ENCODE measurements at regions not wholly inside any gene's neighbourhood (a gene's known extent, or its start where the extent isn't known, plus 50 kb on each side); places are given as distances from the start of the nearest gene placed in this dataset.

- H3K9me3 ChIP-seq (ENCODE audit: control insufficient read depth in 1 of 2, insufficient read depth in 1 of 2, low read depth in 1 of 2, low read length in 2 of 2): no peaks in the 10 kb centered on the region
- no peaks in the 10 kb centered on the region for H3K79me2 ChIP-seq (ENCODE audit: insufficient read depth, low read length)
- DNase-seq (ENCODE audit: low read depth, low spot score) (no peak), ATAC-seq (0 out of 2 replicates have a peak, but pooled peaks have one; percentile 43)
- no peaks in the 10 kb centered on the region for H4K20me1 ChIP-seq (ENCODE audit: insufficient read depth)
- no peak for TF ChIP-seq RAD21 (IDR thresholded peaks at IDR 0.05; ENCODE audit: low read depth)
- TF ChIP-seq FOSL1 (IDR thresholded peaks at IDR 0.05; ENCODE audit: low read depth): no peak
- TF ChIP-seq EZH2phosphoT487 (IDR thresholded peaks at IDR 0.05; ENCODE audit: borderline replicate concordance): no peak
- no peak for TF ChIP-seq ELF1 (IDR thresholded peaks at IDR 0.05; ENCODE audit: borderline replicate concordance, low read depth)
- TF ChIP-seq ZBTB33 (IDR thresholded peaks at IDR 0.05; ENCODE audit: extremely low read depth, insufficient replicate concordance, low read length): no peak
- TF ChIP-seq SP1 (IDR thresholded peaks at IDR 0.05; ENCODE audit: low read depth): no peak
- TF ChIP-seq EZH2 (IDR thresholded peaks at IDR 0.05): no peak
- TF ChIP-seq CEBPB (IDR thresholded peaks at IDR 0.05; ENCODE audit: low read depth): no peak
- TF ChIP-seq EGR1 (IDR thresholded peaks at IDR 0.05; ENCODE audit: low read depth): no peak
- intact Hi-C loops (cut with micrococcal nuclease): no loop called here
- ChIA-PET CTCF (no interaction called here), RAD21 (ENCODE audit: low non-redundant PET in 1 of 2, low total read pairs in 2 of 2, uncharacterized antibody in 2 of 2, unreplicated experiment in 2 of 2) (no interaction called here), POLR2A (no interaction called here)
- H2AFZ ChIP-seq (ENCODE audit: low read depth, low read length, poor library complexity, severe bottlenecking): no peak overlapping the region
- peaks cover 0 to 5% of the 10 kb centered on the region in 2 experiments; a peak in 1 of 4 replicates for H3K4me1 ChIP-seq (ENCODE audit: control insufficient read depth in 1 of 2, insufficient read depth in 2 of 2, low read length in 2 of 2)
- no peaks in the 10 kb centered on the region for H3K27me3 ChIP-seq (ENCODE audit: insufficient read depth, low read length)
- H3K36me3 ChIP-seq (ENCODE audit: control insufficient read depth in 1 of 2, insufficient read depth in 2 of 2, low read length in 2 of 2): 0 out of 4 replicates have a peak, but pooled peaks cover 0 to 3% of the 10 kb centered on the region in 2 experiments
- no peak overlapping the region for H3K4me3 ChIP-seq (replicated peaks in 1 of 2; ENCODE audit: low read depth in 1 of 2, low read length in 2 of 2)
- H3K9me2 ChIP-seq (ENCODE audit: insufficient read depth): no peaks in the 10 kb centered on the region
- H3K4me2 ChIP-seq (ENCODE audit: low read length): no peak overlapping the region
- no peak overlapping the region for H3K9ac ChIP-seq (ENCODE audit: low read length)
- no peak overlapping the region for H3K27ac ChIP-seq (ENCODE audit: low read depth, low read length)
- no TSS peak for BruUV-seq (replicated peaks)
These were observed 125.8 kb downstream of the NCOR2 start for GRCh38 chr12:124441443-124442194.
